ENCODE measurements at regions not wholly inside any gene's neighbourhood (a gene's known extent, or its start where the extent isn't known, plus 50 kb on each side); places are given as distances from the start of the nearest gene placed in this dataset.

DNA sequence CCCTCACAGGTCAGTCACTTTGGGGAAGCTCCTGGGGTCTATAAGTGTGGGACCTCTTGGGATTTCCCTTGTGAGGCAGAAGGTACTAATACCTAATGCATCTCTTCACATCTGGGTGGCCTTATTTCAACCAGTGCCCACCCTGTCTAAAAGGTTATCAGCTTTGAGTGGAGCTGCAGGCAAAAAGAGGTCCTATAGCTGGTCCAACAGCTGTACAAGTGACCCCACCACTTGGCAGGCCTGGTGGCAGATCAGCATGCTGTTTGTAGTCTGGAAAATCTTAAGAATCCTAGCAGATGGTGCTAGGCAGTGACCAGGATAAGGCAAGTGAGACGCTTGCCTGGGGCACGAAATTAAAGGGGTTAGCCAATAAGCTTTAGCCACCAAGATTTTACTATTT is 51.6 kb upstream of the GTSF1L start:
- no peaks in the 10 kb centered on the region for H3K9me3 Mint-ChIP-seq (ENCODE audit: unreplicated experiment)
- no peak for TF ChIP-seq CTCF (IDR thresholded peaks at IDR 0.05; ENCODE audit: unreplicated experiment)
- H3K27ac Mint-ChIP-seq (ENCODE audit: unreplicated experiment): no peak overlapping the region
- H3K36me3 Mint-ChIP-seq (ENCODE audit: low read depth, unreplicated experiment): no peaks in the 10 kb centered on the region
- H3K4me1 Mint-ChIP-seq (ENCODE audit: unreplicated experiment): no peaks in the 10 kb centered on the region
- no peaks in the 10 kb centered on the region for H3K27me3 Mint-ChIP-seq (ENCODE audit: unreplicated experiment)
- H3K4me3 Mint-ChIP-seq (ENCODE audit: unreplicated experiment): no peak overlapping the region
- DNase-seq (ENCODE audit: low spot score): no peak

- no peak for TF ChIP-seq CTCF (IDR thresholded peaks at IDR 0.05; ENCODE audit: unreplicated experiment)
- DNase-seq (ENCODE audit: low spot score): no peak
- no peak overlapping the region for H3K27ac Mint-ChIP-seq (ENCODE audit: unreplicated experiment)
- no peaks in the 10 kb centered on the region for H3K4me1 Mint-ChIP-seq (ENCODE audit: unreplicated experiment)
- no peak overlapping the region for H3K4me3 Mint-ChIP-seq (ENCODE audit: unreplicated experiment)
- H3K36me3 Mint-ChIP-seq (ENCODE audit: low read depth, unreplicated experiment): no peaks in the 10 kb centered on the region
- H3K27me3 Mint-ChIP-seq (ENCODE audit: unreplicated experiment): no peaks in the 10 kb centered on the region
- no peaks in the 10 kb centered on the region for H3K9me3 Mint-ChIP-seq (ENCODE audit: unreplicated experiment)
Observed at GRCh38 chr20:43776691-43777090, 49.9 kb upstream of the GTSF1L start.

All from endothelial cell (in vitro differentiated cells).